ENCODE measurements at regions not wholly inside any gene's neighbourhood (a gene's known extent, or its start where the extent isn't known, plus 50 kb on each side); places are given as distances from the start of the nearest gene placed in this dataset.
"Not testable (repeated sequence)": the region's sequence is repeated elsewhere in the genome, so short reads cannot be mapped to it uniquely, and the experiment has no call there.

GRCh38 chr2:71929482-71929772 is 218.2 kb downstream of the CYP26B1 start:
- H3K27me3 Mint-ChIP-seq (ENCODE audit: low read depth in 3 of 3), result peaks cover 0 to 4% (median 3%) of the 10 kb centered on the region in 3 donors
- no peaks in the 10 kb centered on the region for H3K9me3 Mint-ChIP-seq
- no peak overlapping the region for H3K27ac Mint-ChIP-seq
- DNase-seq, result no peak
- no peak overlapping the region for H3K4me3 Mint-ChIP-seq
- H3K4me1 Mint-ChIP-seq, result no peaks in the 10 kb centered on the region
- H3K36me3 Mint-ChIP-seq, result no peaks in the 10 kb centered on the region

GRCh38 chr2:71928734-71929481 is 218.8 kb downstream of the CYP26B1 start:
- Mint-ChIP-seq H3K4me1 (no peaks in the 10 kb centered on the region), H3K27ac (no peak overlapping the region), H3K27me3 (ENCODE audit: low read depth in 3 of 3) (peaks cover 0 to 4% (median 3%) of the 10 kb centered on the region in 3 donors)

GRCh38 chr2:71927757-71928715 is 219.6 kb downstream of the CYP26B1 start:
- no peaks in the 10 kb centered on the region for H3K4me1 Mint-ChIP-seq
- no peaks in the 10 kb centered on the region for H3K36me3 Mint-ChIP-seq
- no peak overlapping the region for H3K27ac Mint-ChIP-seq
- no peak overlapping the region for H3K4me3 Mint-ChIP-seq
- peaks cover 0 to 3% (median 0%) of the 10 kb centered on the region in 3 donors for H3K27me3 Mint-ChIP-seq (ENCODE audit: low read depth in 3 of 3)
- no peak for DNase-seq
- no peaks in the 10 kb centered on the region for H3K9me3 Mint-ChIP-seq

More at GRCh38 chr2:71928734-71929481, 218.8 kb downstream of the CYP26B1 start:
- no peaks in the 10 kb centered on the region for H3K9me3 Mint-ChIP-seq
- H3K36me3 Mint-ChIP-seq, result no peaks in the 10 kb centered on the region
- H3K4me3 Mint-ChIP-seq, result no peak overlapping the region
- no peak for DNase-seq

GRCh38 chr2:71926876-71927756 is 220.5 kb downstream of the CYP26B1 start:
- H3K27ac Mint-ChIP-seq, result no peak overlapping the region
- DNase-seq, result no peak
- no peaks in the 10 kb centered on the region for H3K4me1 Mint-ChIP-seq
- H3K9me3 Mint-ChIP-seq, result no peaks in the 10 kb centered on the region
- peaks cover 0 to 3% (median 2%) of the 10 kb centered on the region in 3 donors for H3K27me3 Mint-ChIP-seq (ENCODE audit: low read depth in 3 of 3)
- H3K36me3 Mint-ChIP-seq, result no peaks in the 10 kb centered on the region
- H3K4me3 Mint-ChIP-seq, result no peak overlapping the region

- Mint-ChIP-seq H3K4me3 (no peak overlapping the region), H3K27ac (no peak overlapping the region), H3K36me3 (no peaks in the 10 kb centered on the region)
Observed at GRCh38 chr2:71926089-71926447, 221.6 kb downstream of the CYP26B1 start.

GRCh38 chr2:71925268-71926088 is 222.2 kb downstream of the CYP26B1 start:
- no peak overlapping the region for H3K27ac Mint-ChIP-seq
- H3K4me3 Mint-ChIP-seq, result no peak overlapping the region
- H3K36me3 Mint-ChIP-seq, result no peaks in the 10 kb centered on the region
- H3K9me3 Mint-ChIP-seq, result no peaks in the 10 kb centered on the region
- H3K4me1 Mint-ChIP-seq, result no peaks in the 10 kb centered on the region
- DNase-seq, result no peak
- H3K27me3 Mint-ChIP-seq (ENCODE audit: low read depth in 3 of 3), result peaks cover 0 to 3% (median 2%) of the 10 kb centered on the region in 3 donors

More at GRCh38 chr2:71926089-71926447, 221.6 kb downstream of the CYP26B1 start:
- no peaks in the 10 kb centered on the region for H3K9me3 Mint-ChIP-seq
- no peak for DNase-seq
- H3K4me1 Mint-ChIP-seq, result no peaks in the 10 kb centered on the region
- H3K27me3 Mint-ChIP-seq (ENCODE audit: low read depth in 3 of 3), result peaks cover 0 to 3% (median 2%) of the 10 kb centered on the region in 3 donors

GRCh38 chr2:71923887-71924533 is 223.7 kb downstream of the CYP26B1 start:
- H3K36me3 Mint-ChIP-seq, result no peaks in the 10 kb centered on the region
- H3K4me1 Mint-ChIP-seq, result no peaks in the 10 kb centered on the region
- H3K27ac Mint-ChIP-seq, result no peak overlapping the region
- H3K4me3 Mint-ChIP-seq, result peak overlapping the region in 1 of 5 donors; percentile 16
- DNase-seq, result peak; percentile 6 to 33 (median 28)
- H3K27me3 Mint-ChIP-seq (ENCODE audit: low read depth in 3 of 3), result peaks cover 0 to 3% (median 2%) of the 10 kb centered on the region in 3 donors
- no peaks in the 10 kb centered on the region for H3K9me3 Mint-ChIP-seq

GRCh38 chr2:71923143-71923525 is 224.5 kb downstream of the CYP26B1 start:
- H3K27ac Mint-ChIP-seq, result no peak overlapping the region
- H3K4me1 Mint-ChIP-seq, result no peaks in the 10 kb centered on the region
- no peak for DNase-seq
- H3K9me3 Mint-ChIP-seq, result no peaks in the 10 kb centered on the region
- H3K36me3 Mint-ChIP-seq, result peaks cover 0 to 4% (median 0%) of the 10 kb centered on the region in 3 donors
- H3K4me3 Mint-ChIP-seq, result no peak overlapping the region
- peaks cover 2 to 4% (median 3%) of the 10 kb centered on the region in 3 donors for H3K27me3 Mint-ChIP-seq (ENCODE audit: low read depth in 3 of 3)

- Mint-ChIP-seq H3K4me3 (no peak overlapping the region), H3K4me1 (no peaks in the 10 kb centered on the region), H3K9me3 (peaks cover 0 to under 1% (median 0%) of the 10 kb centered on the region in 6 donors), H3K27me3 (ENCODE audit: low read depth in 3 of 3) (peaks cover 2 to 4% (median 3%) of the 10 kb centered on the region in 3 donors), H3K36me3 (peaks cover 0 to 4% (median 0%) of the 10 kb centered on the region in 3 donors), H3K27ac (no peak overlapping the region)
- no peak for DNase-seq
Observed at GRCh38 chr2:71922499-71923142, 225.0 kb downstream of the CYP26B1 start.

- Mint-ChIP-seq H3K4me1 (no peaks in the 10 kb centered on the region), H3K9me3 (peaks cover 0 to 3% (median 0%) of the 10 kb centered on the region in 6 donors), H3K36me3 (peaks cover 0 to 4% (median 0%) of the 10 kb centered on the region in 3 donors), H3K27ac (no peak overlapping the region), H3K4me3 (no peak overlapping the region), H3K27me3 (ENCODE audit: low read depth in 3 of 3) (peaks cover 2 to 4% (median 3%) of the 10 kb centered on the region in 3 donors)
- no peak for DNase-seq
Observed at GRCh38 chr2:71922091-71922490, 225.6 kb downstream of the CYP26B1 start.

GRCh38 chr2:71920819-71921218 is 226.8 kb downstream of the CYP26B1 start:
- not testable (repeated sequence) for H3K27ac Mint-ChIP-seq; H3K4me3 Mint-ChIP-seq; H3K27me3 Mint-ChIP-seq (ENCODE audit: low read depth in 3 of 3); H3K36me3 Mint-ChIP-seq; H3K4me1 Mint-ChIP-seq; H3K9me3 Mint-ChIP-seq; DNase-seq

- DNase-seq, result no peak
- H3K4me3 Mint-ChIP-seq, result no peak overlapping the region
- peaks cover 0 to 9% (median 2%) of the 10 kb centered on the region in 3 donors for H3K27me3 Mint-ChIP-seq (ENCODE audit: low read depth in 3 of 3)
- H3K9me3 Mint-ChIP-seq, result peaks cover 0 to 3% (median 0%) of the 10 kb centered on the region in 6 donors
- H3K4me1 Mint-ChIP-seq, result no peaks in the 10 kb centered on the region
- H3K36me3 Mint-ChIP-seq, result peaks cover 0 to 4% (median 0%) of the 10 kb centered on the region in 3 donors
- H3K27ac Mint-ChIP-seq, result no peak overlapping the region
Observed at GRCh38 chr2:71919708-71920107, 228.0 kb downstream of the CYP26B1 start.
